ENCODE measurements at regions not wholly inside any gene's neighbourhood (a gene's known extent, or its start where the extent isn't known, plus 50 kb on each side); places are given as distances from the start of the nearest gene placed in this dataset.
"Not testable (repeated sequence)": the region's sequence is repeated elsewhere in the genome, so short reads cannot be mapped to it uniquely, and the experiment has no call there.

GRCh38 chr1:47491341-47491753, 53.5 kb downstream of the FOXD2 start:
- DNase-seq = no peak

- peak; percentile 7 for DNase-seq
Observed at GRCh38 chr1:47495176-47495713, 57.4 kb downstream of the FOXD2 start.

GRCh38 chr1:47498551-47498950, 60.7 kb downstream of the FOXD2 start:
- no peak for DNase-seq

- no peak for DNase-seq
Observed at GRCh38 chr1:47501069-47501468, 63.2 kb downstream of the FOXD2 start.

- no peak for DNase-seq
Observed at GRCh38 chr1:47502746-47503370, 65.0 kb downstream of the FOXD2 start.

GRCh38 chr1:47504840-47505239, 67.0 kb downstream of the FOXD2 start:
- DNase-seq = not testable (repeated sequence)

- DNase-seq = no peak
Observed at GRCh38 chr1:47505267-47505666, 67.4 kb downstream of the FOXD2 start.

GRCh38 chr1:47506053-47506452, 68.2 kb downstream of the FOXD2 start:
- DNase-seq = no peak

GRCh38 chr1:47507144-47507543, 69.3 kb downstream of the FOXD2 start:
- DNase-seq = peak; percentile 48

GRCh38 chr1:47507881-47508701, 70.2 kb downstream of the FOXD2 start:
- DNase-seq = peak; percentile 70

- DNase-seq = peak; percentile 49
Observed at GRCh38 chr1:47508702-47509431, 71.0 kb downstream of the FOXD2 start.

- no peak for DNase-seq
Observed at GRCh38 chr1:47510282-47510811, 72.5 kb downstream of the FOXD2 start.

GRCh38 chr1:47511825-47512224, 74.0 kb downstream of the FOXD2 start:
- no peak for DNase-seq

- peak; percentile 15 for DNase-seq
Observed at GRCh38 chr1:47513393-47513792, 75.5 kb downstream of the FOXD2 start.

GRCh38 chr1:47514229-47514628, 76.4 kb downstream of the FOXD2 start:
- DNase-seq = peak; percentile 39

GRCh38 chr1:47515164-47515789, 77.4 kb downstream of the FOXD2 start:
- peak; percentile 13 for DNase-seq

- DNase-seq = no peak
Observed at GRCh38 chr1:47517946-47518345, 80.1 kb downstream of the FOXD2 start.

GRCh38 chr1:47519491-47519890, 81.6 kb downstream of the FOXD2 start:
- no peak for DNase-seq

GRCh38 chr1:47519971-47520370, 82.1 kb downstream of the FOXD2 start:
- DNase-seq = no peak

GRCh38 chr1:47521034-47521881, 83.4 kb downstream of the FOXD2 start:
- DNase-seq = no peak

GRCh38 chr1:47522935-47523834, 85.3 kb downstream of the FOXD2 start:
- DNase-seq = no peak

Data from activated CD8-positive, alpha-beta memory T cell treated with anti-CD3 and anti-CD28 coated beads, Interleukin-2, amount 50 U/mL, for 48 hours (primary cell).